ENCODE measurements at regions not wholly inside any gene's neighbourhood (a gene's known extent, or its start where the extent isn't known, plus 50 kb on each side); places are given as distances from the start of the nearest gene placed in this dataset.

- intact Hi-C loops (cut with micrococcal nuclease; ENCODE audit: unreplicated experiment) = no loop called here
- peaks cover 7% of the 10 kb centered on the region; the same call in 1 of the 2 replicates for H3K4me1 ChIP-seq (ENCODE audit: control insufficient read depth, insufficient read depth, low read length)
- DNase-seq (ENCODE audit: low read depth, low spot score) = no peak
- no peak overlapping the region; the same call in 1 of the 2 replicates for H3K27ac ChIP-seq (ENCODE audit: low read length)
- no peak overlapping the region for H3K4me3 ChIP-seq (ENCODE audit: low read depth in 2 of 2, low read length in 2 of 2)
- ATAC-seq = no peak
- no peaks in the 10 kb centered on the region for H3K36me3 ChIP-seq (ENCODE audit: control insufficient read depth, insufficient read depth, low read length)
- TF ChIP-seq SIN3A (IDR thresholded peaks at IDR 0.05; ENCODE audit: borderline replicate concordance, insufficient read depth, low read depth, low read length) (no peak), POLR2AphosphoS5 (IDR thresholded peaks at IDR 0.05; ENCODE audit: low read depth, low read length) (no peak), TCF7L2 (IDR thresholded peaks at IDR 0.05; ENCODE audit: low read depth, low read length) (no peak), CTCF (IDR thresholded peaks at IDR 0.05) (no peak)
- TF ChIP-seq, protein P1, sequence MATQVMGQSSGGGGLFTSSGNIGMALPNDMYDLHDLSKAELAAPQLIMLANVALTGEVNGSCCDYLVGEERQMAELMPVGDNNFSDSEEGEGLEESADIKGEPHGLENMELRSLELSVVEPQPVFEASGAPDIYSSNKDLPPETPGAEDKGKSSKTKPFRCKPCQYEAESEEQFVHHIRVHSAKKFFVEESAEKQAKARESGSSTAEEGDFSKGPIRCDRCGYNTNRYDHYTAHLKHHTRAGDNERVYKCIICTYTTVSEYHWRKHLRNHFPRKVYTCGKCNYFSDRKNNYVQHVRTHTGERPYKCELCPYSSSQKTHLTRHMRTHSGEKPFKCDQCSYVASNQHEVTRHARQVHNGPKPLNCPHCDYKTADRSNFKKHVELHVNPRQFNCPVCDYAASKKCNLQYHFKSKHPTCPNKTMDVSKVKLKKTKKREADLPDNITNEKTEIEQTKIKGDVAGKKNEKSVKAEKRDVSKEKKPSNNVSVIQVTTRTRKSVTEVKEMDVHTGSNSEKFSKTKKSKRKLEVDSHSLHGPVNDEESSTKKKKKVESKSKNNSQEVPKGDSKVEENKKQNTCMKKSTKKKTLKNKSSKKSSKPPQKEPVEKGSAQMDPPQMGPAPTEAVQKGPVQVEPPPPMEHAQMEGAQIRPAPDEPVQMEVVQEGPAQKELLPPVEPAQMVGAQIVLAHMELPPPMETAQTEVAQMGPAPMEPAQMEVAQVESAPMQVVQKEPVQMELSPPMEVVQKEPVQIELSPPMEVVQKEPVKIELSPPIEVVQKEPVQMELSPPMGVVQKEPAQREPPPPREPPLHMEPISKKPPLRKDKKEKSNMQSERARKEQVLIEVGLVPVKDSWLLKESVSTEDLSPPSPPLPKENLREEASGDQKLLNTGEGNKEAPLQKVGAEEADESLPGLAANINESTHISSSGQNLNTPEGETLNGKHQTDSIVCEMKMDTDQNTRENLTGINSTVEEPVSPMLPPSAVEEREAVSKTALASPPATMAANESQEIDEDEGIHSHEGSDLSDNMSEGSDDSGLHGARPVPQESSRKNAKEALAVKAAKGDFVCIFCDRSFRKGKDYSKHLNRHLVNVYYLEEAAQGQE (IDR thresholded peaks at IDR 0.05; ENCODE audit: insufficient read depth in 1 of 2, low read depth in 2 of 2, low read length in 1 of 2) = no peak
- POLR2A ChIA-PET = no interaction called here
- H3K9me3 ChIP-seq (ENCODE audit: control insufficient read depth, insufficient read depth, low read depth, low read length) = peaks cover 3% of the 10 kb centered on the region; the same call in 1 of the 2 replicates
- in situ Hi-C loops (cut with HindIII; ENCODE audit: low pct_unique_long_range_greater_than_20kb, low sequenced_read_pairs) = no loop called here
- CTCF ChIA-PET = no interaction called here
- BruUV-seq (replicated peaks) = no TSS peak
- no peaks in the 10 kb centered on the region for H3K27me3 ChIP-seq (ENCODE audit: control insufficient read depth, insufficient read depth, low read length)
Measured at GRCh38 chr14:42228611-42229010, 621.9 kb downstream of the LRFN5 start.

- CTCF ChIA-PET = no interaction called here
- no TSS peak for BruUV-seq (replicated peaks)
Measured at GRCh38 chr14:42224053-42224888, 617.6 kb downstream of the LRFN5 start.

More at GRCh38 chr14:42224053-42224888, 617.6 kb downstream of the LRFN5 start:
- Histone ChIP-seq H3K36me3 (ENCODE audit: control insufficient read depth, insufficient read depth, low read length) (no peaks in the 10 kb centered on the region), H3K4me3 (ENCODE audit: low read depth in 2 of 2, low read length in 2 of 2) (no peak overlapping the region), H3K27me3 (ENCODE audit: control insufficient read depth, insufficient read depth, low read length) (no peaks in the 10 kb centered on the region), H3K4me1 (ENCODE audit: control insufficient read depth, insufficient read depth, low read length) (peaks cover 12% of the 10 kb centered on the region), H3K27ac (ENCODE audit: low read length) (peak overlapping the region; percentile 86), H3K9me3 (ENCODE audit: control insufficient read depth, insufficient read depth, low read depth, low read length) (peaks cover 3% of the 10 kb centered on the region; the same call in 1 of the 2 replicates)
- POLR2A ChIA-PET = no interaction called here
- in situ Hi-C loops (cut with HindIII; ENCODE audit: low pct_unique_long_range_greater_than_20kb, low sequenced_read_pairs) (no loop called here), intact Hi-C loops (cut with micrococcal nuclease; ENCODE audit: unreplicated experiment) (no loop called here)
- peak; percentile 77 for TF ChIP-seq CTCF (IDR thresholded peaks at IDR 0.05)
- no peak for TF ChIP-seq TCF7L2 (IDR thresholded peaks at IDR 0.05; ENCODE audit: low read depth, low read length)
- no peak for TF ChIP-seq POLR2AphosphoS5 (IDR thresholded peaks at IDR 0.05; ENCODE audit: low read depth, low read length)
- TF ChIP-seq SIN3A (IDR thresholded peaks at IDR 0.05; ENCODE audit: borderline replicate concordance, insufficient read depth, low read depth, low read length) = no peak
- TF ChIP-seq, protein P1 (IDR thresholded peaks at IDR 0.05; ENCODE audit: insufficient read depth in 1 of 2, low read depth in 2 of 2, low read length in 1 of 2) = no peak
- ATAC-seq (peak; percentile 89), DNase-seq (ENCODE audit: low read depth, low spot score) (no peak)

Measured in Panc1 (cell line).